HG03039 (cell line): ENCODE measurements at regions not wholly inside any gene's neighbourhood (a gene's known extent, or its start where the extent isn't known, plus 50 kb on each side); places are given as distances from the start of the nearest gene placed in this dataset.
"Not testable (repeated sequence)": the region's sequence is repeated elsewhere in the genome, so short reads cannot be mapped to it uniquely, and the experiment has no call there.

Experiments
- ATAC-seq: cut with Tn5 transposase; IDR thresholded peaks from one replicate; pipeline ENCODE4 v1.9.1; 2021; ENCODE audit warnings: mild to moderate bottlenecking, moderate library complexity; ENCODE audit not compliant: unreplicated experiment

- no peak for ATAC-seq
Measured at GRCh38 chr4:100674976-100675375, 157.2 kb upstream of the EMCN start.

- no peak for ATAC-seq
Measured at GRCh38 chr4:100657187-100657586, 139.4 kb upstream of the EMCN start.

DNA sequence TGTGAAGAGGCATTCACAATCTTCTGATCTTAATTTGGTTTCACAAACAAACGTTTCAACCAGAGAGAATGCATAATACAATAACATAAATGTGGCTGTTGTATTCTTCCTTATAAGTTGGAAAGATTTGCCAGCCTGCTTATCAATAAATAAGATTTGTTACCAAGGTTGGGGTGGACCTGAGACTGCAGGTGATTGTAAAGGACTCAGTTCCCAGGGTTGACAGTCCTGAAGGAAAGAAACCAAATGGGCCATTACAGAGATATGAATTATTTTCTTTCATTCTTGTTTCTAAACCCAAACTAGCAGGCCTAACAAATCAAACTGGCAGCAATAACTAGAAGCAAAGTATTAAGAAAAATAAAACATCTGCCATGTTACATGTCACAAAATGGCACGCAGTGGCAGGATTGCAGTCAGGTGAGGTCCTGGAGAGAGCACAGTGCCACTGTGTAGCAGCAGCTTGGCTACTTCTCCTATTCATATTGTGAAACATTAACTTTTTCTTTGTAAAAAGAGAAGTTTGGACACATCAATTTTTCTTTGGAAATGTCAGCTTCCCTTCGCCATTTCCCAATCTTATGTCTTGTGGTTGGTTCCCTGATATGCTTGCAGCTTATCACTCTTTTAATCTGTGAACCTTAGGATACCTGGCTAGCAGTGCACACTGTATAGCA lies 133.8 kb upstream of the EMCN start:
- ATAC-seq = no peak

DNA sequence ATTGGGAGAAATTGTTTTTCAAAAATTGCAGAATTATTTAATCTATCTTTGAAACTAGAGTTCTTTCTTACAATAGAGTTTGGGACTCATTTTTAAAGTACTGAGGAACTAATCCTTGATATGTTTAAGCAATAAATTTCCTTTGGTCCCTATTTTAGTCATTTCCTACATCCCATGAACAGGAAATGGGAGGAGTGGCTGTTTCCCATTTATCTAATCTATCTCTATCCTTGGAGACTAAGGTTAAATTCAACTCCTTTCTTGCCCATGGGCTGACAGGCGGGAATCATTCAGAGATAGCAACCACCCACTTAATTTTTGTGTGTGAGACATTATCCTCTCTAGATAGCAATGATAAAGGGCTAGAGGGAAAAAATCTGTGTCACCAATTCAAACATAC lies 131.6 kb upstream of the EMCN start:
- no peak for ATAC-seq

DNA sequence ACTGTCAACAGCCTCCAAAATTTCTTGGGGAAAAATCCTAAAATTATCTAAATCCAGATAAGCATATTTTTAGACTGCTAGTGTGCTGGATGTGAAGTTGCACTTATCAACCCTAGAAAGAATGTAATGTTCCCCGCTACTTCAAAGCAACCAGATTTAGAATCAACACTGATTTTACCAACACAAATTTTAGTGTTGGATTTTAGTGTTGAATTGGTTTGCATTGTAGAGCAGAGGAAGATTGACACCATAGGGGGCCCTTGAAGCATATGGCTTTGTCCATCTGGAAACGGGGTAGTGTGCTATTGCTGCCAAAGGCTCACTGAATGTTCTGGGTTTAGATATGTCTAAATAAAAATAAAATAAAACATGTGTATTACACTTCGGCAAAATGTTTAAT lies 126.3 kb upstream of the EMCN start:
- no peak for ATAC-seq

- ATAC-seq = no peak
Measured at GRCh38 chr4:100641336-100641735, 123.5 kb upstream of the EMCN start.

GRCh38 chr4:100635899-100636298 lies 118.1 kb upstream of the EMCN start:
- no peak for ATAC-seq

DNA sequence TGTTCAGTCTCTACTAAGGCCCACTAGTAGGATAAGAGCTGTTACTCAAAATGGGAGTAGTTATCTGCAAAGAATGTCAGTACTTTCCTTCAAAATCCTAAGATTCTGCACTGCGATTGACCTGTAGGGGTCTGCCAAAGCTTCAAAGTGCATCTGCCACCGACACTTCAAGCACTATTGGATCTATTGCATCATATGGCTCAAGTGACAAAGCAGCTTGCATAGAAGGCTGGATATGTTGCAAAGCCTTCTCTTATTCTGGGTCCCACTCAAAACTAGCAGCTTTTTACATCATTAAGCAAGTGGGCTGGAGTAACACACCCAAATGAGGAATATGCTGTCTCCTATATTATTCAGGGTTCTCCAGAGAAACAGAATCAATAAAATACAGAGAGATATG lies 115.4 kb upstream of the EMCN start:
- no peak for ATAC-seq

DNA sequence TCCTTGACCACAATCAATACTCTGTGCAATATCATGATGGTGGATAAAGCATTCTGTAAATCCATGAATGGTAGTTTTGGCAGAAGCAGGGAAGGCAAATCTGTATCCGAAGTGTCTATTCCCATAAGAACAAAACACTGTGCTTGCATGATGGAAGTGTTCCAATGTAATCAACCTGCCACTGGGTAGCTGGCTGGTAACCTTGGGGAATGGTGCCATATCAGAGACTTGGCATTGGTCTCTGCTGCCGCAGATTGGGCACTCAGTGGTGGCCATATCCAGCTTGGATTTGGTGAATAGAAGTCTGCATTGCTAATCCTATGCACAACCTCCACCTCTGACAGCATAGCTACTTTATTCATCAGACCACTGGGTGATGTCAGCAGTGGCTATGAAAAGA lies 114.3 kb upstream of the EMCN start:
- ATAC-seq = no peak

GRCh38 chr4:100631281-100631968 lies 113.6 kb upstream of the EMCN start:
- no peak for ATAC-seq

DNA sequence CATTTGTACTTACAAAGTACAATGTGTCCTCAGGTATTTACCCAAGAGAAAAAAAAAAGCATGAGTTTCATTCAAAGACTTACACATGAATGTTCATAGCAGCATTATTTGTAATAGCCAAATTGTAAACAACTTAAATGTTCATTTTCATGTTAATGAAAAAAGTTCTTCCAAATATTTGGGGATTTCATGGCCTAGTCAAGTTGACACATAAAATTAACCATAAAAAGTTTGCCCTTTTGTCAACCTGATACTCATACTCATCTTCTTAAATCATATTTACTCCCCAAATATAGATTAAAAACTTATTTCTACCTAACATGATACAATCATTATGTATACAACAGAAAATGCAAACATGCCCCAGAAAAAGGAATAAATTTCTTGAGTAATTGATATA lies 112.5 kb upstream of the EMCN start:
- no peak for ATAC-seq

- ATAC-seq = no peak
Measured at GRCh38 chr4:100609810-100610209, 92.0 kb upstream of the EMCN start.

DNA sequence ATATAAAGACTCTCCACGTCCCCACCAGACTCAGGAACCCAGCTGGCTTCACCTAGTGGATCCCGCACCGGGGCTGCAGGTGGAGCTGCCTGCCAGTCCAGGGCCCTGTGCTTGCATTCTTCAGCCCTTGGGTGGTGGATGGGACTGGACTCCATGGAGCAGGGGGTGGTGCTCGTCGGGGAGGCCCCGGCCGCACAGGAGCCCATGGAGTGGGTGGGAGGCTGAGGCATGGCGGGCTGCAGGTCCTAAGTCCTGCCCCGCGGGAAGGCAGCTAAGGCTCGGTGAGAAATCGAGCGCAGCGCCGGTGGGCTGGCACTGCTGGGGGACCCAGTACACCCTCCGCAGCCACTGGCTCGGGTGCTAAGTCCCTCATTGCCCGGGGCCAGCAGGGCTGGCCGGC lies 90.8 kb upstream of the EMCN start:
- ATAC-seq = not testable (repeated sequence)

DNA sequence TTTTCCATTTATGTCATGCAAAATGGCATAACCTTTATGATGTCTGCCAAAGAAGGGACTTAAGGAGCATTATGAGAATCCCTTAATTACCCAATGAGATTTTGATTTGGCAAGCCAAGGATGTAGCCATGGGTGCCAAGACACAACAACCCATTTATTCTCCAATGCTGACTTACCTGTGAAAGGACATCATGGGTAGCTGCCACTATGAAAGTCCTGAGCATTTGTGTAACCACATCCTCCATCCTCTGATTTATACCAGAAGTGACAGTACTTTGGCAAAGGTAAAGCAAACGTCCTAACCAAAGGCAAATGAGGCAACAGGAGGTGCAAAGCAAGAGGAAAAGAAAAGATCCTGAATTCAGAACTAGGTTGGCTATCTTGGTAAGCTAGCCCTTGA lies 87.3 kb upstream of the EMCN start:
- no peak for ATAC-seq

DNA sequence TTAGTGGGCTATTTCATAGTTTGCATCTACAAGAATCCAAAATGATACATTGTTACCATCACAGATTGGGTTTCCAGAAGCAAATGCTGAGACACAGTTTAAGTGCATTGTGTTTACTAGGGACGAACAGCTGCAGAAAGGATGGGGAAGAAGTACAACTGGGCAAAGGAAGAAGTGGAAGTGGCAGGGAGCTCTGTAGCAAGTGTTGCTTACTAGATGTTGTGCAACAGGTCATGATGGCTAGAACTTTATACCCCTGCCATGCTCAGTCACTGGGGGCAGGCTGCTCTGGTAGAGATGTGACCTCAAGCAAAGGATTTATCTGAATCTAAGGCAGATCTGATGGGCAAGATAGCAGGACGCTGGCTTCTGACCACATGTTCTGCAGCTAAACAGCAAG lies 76.1 kb upstream of the EMCN start:
- ATAC-seq = no peak

DNA sequence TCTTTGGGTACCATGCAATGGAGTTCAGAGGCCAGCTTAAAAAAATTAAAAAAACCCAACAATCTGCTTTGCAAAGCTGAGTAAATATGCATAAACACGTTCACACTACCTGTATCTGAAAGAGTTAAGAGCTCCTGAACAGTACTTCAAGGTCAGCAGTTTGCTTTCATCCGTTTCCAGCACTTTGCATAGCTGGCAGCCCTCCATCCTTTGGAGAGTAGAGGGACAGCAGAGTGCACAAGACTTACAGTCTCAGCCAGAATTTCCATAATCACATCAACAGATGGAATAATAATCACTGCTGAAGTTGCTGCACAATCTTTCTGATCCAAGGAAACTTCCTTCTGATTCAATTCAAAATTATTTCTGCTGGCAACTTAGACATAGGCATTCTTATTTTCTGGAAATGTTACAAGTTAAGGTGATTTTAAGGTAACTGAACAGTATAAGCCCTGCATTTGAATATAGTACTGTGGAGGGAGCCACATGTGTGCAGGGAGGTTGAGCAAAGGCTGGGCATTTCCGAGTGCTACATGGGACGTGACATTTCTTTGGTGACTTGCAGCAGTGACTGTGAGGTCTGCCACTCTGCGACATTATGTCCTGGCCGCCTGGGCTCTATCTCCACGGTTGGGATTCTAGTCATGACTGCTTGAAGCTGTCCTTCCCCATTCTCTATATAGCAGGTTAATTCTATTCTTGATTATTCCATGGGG lies 73.5 kb upstream of the EMCN start:
- no peak for ATAC-seq

GRCh38 chr4:100590325-100590724 lies 72.5 kb upstream of the EMCN start:
- no peak for ATAC-seq

DNA sequence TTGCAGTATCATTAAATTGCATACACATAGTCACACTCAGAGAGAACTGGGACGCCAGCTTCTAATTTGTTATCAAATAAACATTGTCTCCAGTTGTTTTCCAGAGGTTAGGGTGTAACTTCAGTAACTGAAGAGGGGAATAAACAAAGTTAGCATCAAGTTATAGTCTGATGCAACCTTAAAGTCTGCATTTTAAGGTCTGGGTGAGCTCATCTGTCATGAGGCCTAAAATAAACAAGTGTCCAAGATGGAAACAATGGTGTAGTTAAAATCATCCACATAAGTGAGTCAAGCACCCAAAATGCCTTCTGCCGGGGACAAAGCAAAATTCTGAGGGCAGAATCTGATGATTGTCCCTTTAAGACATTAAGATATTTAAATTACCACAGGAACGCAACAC lies 70.3 kb upstream of the EMCN start:
- no peak for ATAC-seq

GRCh38 chr4:100582146-100582545 lies 64.3 kb upstream of the EMCN start:
- no peak for ATAC-seq

GRCh38 chr4:100581337-100581736 lies 63.5 kb upstream of the EMCN start:
- no peak for ATAC-seq

DNA sequence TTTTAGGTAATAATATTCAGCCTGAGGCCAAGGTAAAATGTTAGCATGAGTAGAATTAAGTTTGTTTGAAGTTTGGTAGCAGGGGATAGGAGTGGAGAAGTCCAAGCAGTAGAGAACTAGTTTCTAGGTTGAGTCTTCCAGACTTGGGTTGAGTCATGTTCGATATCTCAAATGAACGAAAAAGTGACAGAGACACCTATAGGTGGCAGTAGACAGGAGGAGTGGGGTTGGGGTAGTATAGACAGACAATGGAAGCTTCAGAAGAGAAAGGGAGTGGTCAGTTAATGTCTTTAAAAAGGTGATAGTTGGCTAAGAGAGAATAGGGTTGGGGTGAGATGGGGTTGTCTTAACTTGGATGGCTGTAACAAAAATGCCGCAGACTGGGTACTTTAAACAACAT lies 58.7 kb upstream of the EMCN start:
- ATAC-seq = no peak

GRCh38 chr4:100574607-100575006 lies 56.8 kb upstream of the EMCN start:
- ATAC-seq = no peak
